Adrenal gland (tissue), 9 donors: ENCODE measurements at regions not wholly inside any gene's neighbourhood (a gene's known extent, or its start where the extent isn't known, plus 50 kb on each side); places are given as distances from the start of the nearest gene placed in this dataset.

Experiments
- DNase-seq, 7 donors: peaks; one replicate each; pipeline ENCODE4 v3.0.0-alpha.2; 2019 to 2020
- H3K27ac ChIP-seq, 5 donors: fragments of 200-600 bp; sonication (generic) in 4 of 5; 1 replicate in 3 of 5; 2 replicates in 2 of 5; pipeline versions ENCODE4 v1.5.1 to v1.8.0; 2016 to 2020; ENCODE audit warnings: mild to moderate bottlenecking in 1 of 5
- H3K27me3 ChIP-seq: fragments of 200-600 bp; 2 replicates; pipeline ENCODE4 v1.8.0; 2021
- H3K36me3 ChIP-seq, 2 donors: fragments of 200-600 bp; replicated peaks in 1 of 2; 1 replicate in 1 of 2; 2 replicates in 1 of 2; pipeline versions ENCODE4 v1.5.1 to v1.8.0; 2018 to 2022
- H3K4me1 ChIP-seq, 2 donors: fragments of 200-600 bp; replicated peaks in 1 of 2; 1 replicate in 1 of 2; 2 replicates in 1 of 2; pipeline versions ENCODE4 v1.5.1 to v1.8.0; 2018 to 2021
- H3K4me3 ChIP-seq, 4 donors: fragments of 200-600 bp; sonication (generic) in 3 of 4; one replicate each; pipeline ENCODE4 v1.5.1; 2016 to 2018
- H3K9me3 ChIP-seq, 3 donors: fragments of 200-600 bp; sonication (generic) in 1 of 3; replicated peaks in 1 of 3; 1 replicate in 2 of 3; 2 replicates in 1 of 3; pipeline versions ENCODE4 v1.5.1 to v1.8.0; 2016 to 2021
- POLR2A ChIP-seq, 2 donors: fragments of 450-650 bp; IDR thresholded peaks; one replicate each; pipeline ENCODE4 v1.6.1; 2017; ENCODE audit warnings: antibody characterized with exemption in 2 of 2, mild to moderate bottlenecking in 2 of 2, moderate library complexity in 1 of 2
- WGBS, 4 donors: extraction: QIAGEN DNeasy Blood & Tissue Kit in 2 of 4; methylation state at CpG; one replicate each; pipeline versions ENCODE4 v1.1.5 to v1.1.7; 2013 to 2017; 5-methylcytosine and 5-hydroxymethylcytosine counted together
- intact Hi-C, 2 donors: fragments of 100-400 bp; cut with DNase I; formaldehyde crosslinking; loops; one replicate each; pipeline versions ENCODE4 v1.14.1 to v1.15.0; 2022 to 2023
- TF ChIP-seq, protein P1 (sequence below), 6 experiments: fragments of 450-650 bp in 4 of 6; fragments of 200-600 bp in 2 of 6; sonication (generic) in 1 of 6; IDR thresholded peaks; 1 replicate in 5 of 6; 2 replicates in 1 of 6; pipeline versions ENCODE4 v1.5.1 to v1.8.0; 2016 to 2021; ENCODE audit warnings: antibody characterized with exemption in 6 of 6, mild to moderate bottlenecking in 2 of 6, moderate library complexity in 1 of 6
- donor health status: healthy with polysubstance abuse.
- donor health status: Bipolar disorder and iron deficiency.
- donor health status: DM: yes; HTN: yes; CAD: no.
- donor health status: DM: no; HTN: no; CAD: no.
- donor health status: DM: no; HTN: no; CAD: no.

DNA sequence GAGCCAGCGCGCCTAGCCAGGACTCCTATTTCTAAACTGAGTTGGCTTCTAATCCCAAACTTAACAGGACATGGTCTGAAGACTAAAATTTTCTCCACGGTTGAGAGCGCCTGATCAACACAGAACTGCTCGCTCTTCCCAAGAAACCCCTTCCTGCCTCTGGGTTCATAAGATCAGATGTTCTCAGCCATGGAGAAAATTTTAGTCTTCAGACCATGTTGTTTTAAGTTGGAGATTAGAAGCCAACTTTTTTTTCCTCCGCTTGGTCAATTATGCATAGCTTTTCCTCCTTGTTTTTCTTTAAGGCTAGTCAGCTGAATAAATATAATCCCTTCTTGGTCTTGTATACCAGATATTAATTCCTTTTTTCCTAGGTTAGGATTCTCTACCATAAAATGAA is 356.6 kb upstream of the ADAMTS9 start:
- H3K27ac ChIP-seq, result no peak overlapping the region
- intact Hi-C loops, result no loop called here
- H3K36me3 ChIP-seq, result no peaks in the 10 kb centered on the region
- TF ChIP-seq POLR2A (IDR thresholded peaks at IDR 0.05), result no peak
- TF ChIP-seq, protein P1, sequence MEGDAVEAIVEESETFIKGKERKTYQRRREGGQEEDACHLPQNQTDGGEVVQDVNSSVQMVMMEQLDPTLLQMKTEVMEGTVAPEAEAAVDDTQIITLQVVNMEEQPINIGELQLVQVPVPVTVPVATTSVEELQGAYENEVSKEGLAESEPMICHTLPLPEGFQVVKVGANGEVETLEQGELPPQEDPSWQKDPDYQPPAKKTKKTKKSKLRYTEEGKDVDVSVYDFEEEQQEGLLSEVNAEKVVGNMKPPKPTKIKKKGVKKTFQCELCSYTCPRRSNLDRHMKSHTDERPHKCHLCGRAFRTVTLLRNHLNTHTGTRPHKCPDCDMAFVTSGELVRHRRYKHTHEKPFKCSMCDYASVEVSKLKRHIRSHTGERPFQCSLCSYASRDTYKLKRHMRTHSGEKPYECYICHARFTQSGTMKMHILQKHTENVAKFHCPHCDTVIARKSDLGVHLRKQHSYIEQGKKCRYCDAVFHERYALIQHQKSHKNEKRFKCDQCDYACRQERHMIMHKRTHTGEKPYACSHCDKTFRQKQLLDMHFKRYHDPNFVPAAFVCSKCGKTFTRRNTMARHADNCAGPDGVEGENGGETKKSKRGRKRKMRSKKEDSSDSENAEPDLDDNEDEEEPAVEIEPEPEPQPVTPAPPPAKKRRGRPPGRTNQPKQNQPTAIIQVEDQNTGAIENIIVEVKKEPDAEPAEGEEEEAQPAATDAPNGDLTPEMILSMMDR (IDR thresholded peaks at IDR 0.05), result no peak
- H3K4me1 ChIP-seq, result peaks cover 0 to 5% of the 10 kb centered on the region in 2 donors
- H3K4me3 ChIP-seq, result no peak overlapping the region
- no peak for DNase-seq
- H3K27me3 ChIP-seq, result no peaks in the 10 kb centered on the region
- no peaks in the 10 kb centered on the region for H3K9me3 ChIP-seq
- 90 to 100% (median 94%) methylated on average over 6 of the region's 6 CpGs for WGBS, 4 donors

DNA sequence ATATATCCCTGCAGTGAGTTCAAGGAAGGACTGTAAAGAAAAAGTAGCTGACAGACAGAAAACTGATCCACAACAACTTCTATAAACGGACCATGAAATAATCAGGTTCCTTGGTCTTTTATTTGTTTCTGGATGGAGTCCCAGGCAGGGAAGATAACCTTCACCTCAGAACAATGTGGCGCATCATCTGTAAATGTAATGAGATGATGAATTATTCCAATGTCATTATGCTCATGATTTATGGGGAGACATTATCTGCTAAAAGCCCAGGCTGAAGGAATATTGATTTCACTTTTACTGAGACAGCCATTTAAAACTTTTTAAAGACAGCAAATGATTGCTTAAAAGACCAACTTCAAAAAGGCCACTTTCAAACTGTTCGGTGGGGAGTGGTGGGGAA is 354.9 kb upstream of the ADAMTS9 start:
- intact Hi-C loops, result no loop called here
- Histone ChIP-seq H3K36me3 (no peaks in the 10 kb centered on the region), H3K9me3 (no peaks in the 10 kb centered on the region), H3K4me3 (no peak overlapping the region), H3K27ac (no peak overlapping the region), H3K27me3 (no peaks in the 10 kb centered on the region), H3K4me1 (peaks cover 0 to 5% of the 10 kb centered on the region in 2 donors)
- TF ChIP-seq, protein P1 (IDR thresholded peaks at IDR 0.05), result no peak
- TF ChIP-seq POLR2A (IDR thresholded peaks at IDR 0.05), result no peak
- DNase-seq, result no peak
- 28 to 43% (median 35%) methylated on average over 3 of the region's 3 CpGs for WGBS, 4 donors

DNA sequence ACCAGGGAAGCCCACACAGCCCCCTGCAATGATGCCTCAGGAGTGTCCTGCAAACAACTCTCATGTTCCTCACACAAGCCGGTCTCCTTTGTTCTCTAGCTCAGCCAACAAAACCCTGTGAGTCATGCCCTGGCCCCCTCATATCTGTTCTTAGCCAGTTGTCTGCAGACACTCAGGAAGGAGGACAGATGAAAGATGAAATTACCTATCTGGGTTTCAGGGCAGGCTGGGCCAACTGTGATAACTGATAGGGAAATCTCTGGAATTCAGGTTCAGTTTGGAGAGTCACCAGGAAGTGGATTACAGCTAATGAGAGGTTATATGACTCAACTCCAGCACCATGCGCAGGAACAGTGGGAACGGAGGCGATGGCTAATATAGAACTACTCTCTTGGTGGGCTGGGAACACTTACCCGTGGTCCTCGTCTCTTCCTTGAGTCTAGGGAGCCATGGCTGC is 352.0 kb upstream of the ADAMTS9 start:
- Histone ChIP-seq H3K27ac (no peak overlapping the region), H3K27me3 (no peaks in the 10 kb centered on the region), H3K36me3 (no peaks in the 10 kb centered on the region), H3K9me3 (no peaks in the 10 kb centered on the region), H3K4me3 (no peak overlapping the region), H3K4me1 (peaks cover 0 to 5% of the 10 kb centered on the region in 2 donors)
- WGBS, 4 donors, result 94 to 97% (median 96%) methylated on average over 6 of the region's 6 CpGs
- intact Hi-C loops, result no loop called here
- TF ChIP-seq POLR2A (IDR thresholded peaks at IDR 0.05), result no peak
- TF ChIP-seq, protein P1 (IDR thresholded peaks at IDR 0.05), result no peak
- no peak for DNase-seq

DNA sequence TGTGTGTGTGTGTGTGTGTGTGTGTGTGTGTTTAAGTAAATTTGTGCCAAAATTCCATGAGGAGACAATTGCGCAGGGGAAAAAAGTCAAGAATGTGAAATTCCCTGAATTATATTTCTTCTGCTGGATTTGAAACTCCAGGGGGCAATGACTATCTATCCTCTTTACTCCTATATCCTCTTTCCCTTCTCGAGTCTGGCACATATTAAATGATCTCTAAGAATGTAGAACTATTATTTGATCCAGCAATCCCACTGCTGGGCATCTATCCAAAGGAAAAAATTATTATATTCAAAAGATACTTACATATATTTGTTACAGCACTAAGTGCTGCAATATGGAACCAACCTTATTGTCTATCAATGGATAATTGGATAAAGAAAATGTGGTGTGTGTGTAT is 350.1 kb upstream of the ADAMTS9 start:
- WGBS, 4 donors, result 66 to 88% (median 76%) methylated on average over 2 of the region's 2 CpGs
- TF ChIP-seq, protein P1 (IDR thresholded peaks at IDR 0.05), result no peak
- no peak for TF ChIP-seq POLR2A (IDR thresholded peaks at IDR 0.05)
- Histone ChIP-seq H3K27me3 (no peaks in the 10 kb centered on the region), H3K4me1 (peaks cover 0 to 5% of the 10 kb centered on the region in 2 donors), H3K36me3 (no peaks in the 10 kb centered on the region), H3K27ac (no peak overlapping the region), H3K4me3 (no peak overlapping the region), H3K9me3 (no peaks in the 10 kb centered on the region)
- no peak for DNase-seq
- intact Hi-C loops, result no loop called here
